DND-41 (cell line): ENCODE measurements at regions not wholly inside any gene's neighbourhood (a gene's known extent, or its start where the extent isn't known, plus 50 kb on each side); places are given as distances from the start of the nearest gene placed in this dataset.

Experiments used
- ATAC-seq: fragments of 200-7000 bp; cut with Tn5 transposase; 3 replicates; pipeline ENCODE4 v1.9.1; 2021; ENCODE audit warnings: low read depth; ENCODE audit not compliant: insufficient read depth
- DNase-seq: peaks from one replicate; pipeline ENCODE4 v3.0.0-alpha.2; 2020
- H2AFZ ChIP-seq: 2 replicates; pipeline ENCODE4 v1.6.0; 2012; ENCODE audit warnings: low read depth, low read length
- H3K27ac ChIP-seq: 2 replicates; pipeline ENCODE4 v1.5.1; 2012; ENCODE audit warnings: low read length, inconsistent platforms
- H3K27me3 ChIP-seq: fragments of 200-600 bp; sonication (generic); 2 replicates; pipeline ENCODE4 v1.6.0; 2012; ENCODE audit warnings: low read length, mild to moderate bottlenecking, inconsistent platforms; ENCODE audit not compliant: insufficient read depth, poor library complexity
- H3K36me3 ChIP-seq: 2 replicates; pipeline ENCODE4 v1.5.1; 2012; ENCODE audit warnings: low read length, inconsistent platforms; ENCODE audit not compliant: insufficient read depth
- H3K4me1 ChIP-seq: 2 replicates; pipeline ENCODE4 v1.5.1; 2012; ENCODE audit warnings: mild to moderate bottlenecking, low read length; ENCODE audit not compliant: insufficient read depth
- H3K4me2 ChIP-seq: 2 replicates; pipeline ENCODE4 v1.6.0; 2012; ENCODE audit warnings: mild to moderate bottlenecking, moderate library complexity, low read length, inconsistent platforms; ENCODE audit not compliant: insufficient read depth
- H3K4me3 ChIP-seq, 2 experiments: fragments of 200-600 bp in 1 of 2; shearing (Covaris generic) in 1 of 2; 2 replicates each; pipeline ENCODE4 v1.5.1; 2012 to 2016; ENCODE audit warnings: inconsistent platforms in 2 of 2, low read length in 2 of 2, mild to moderate bottlenecking in 2 of 2, low read depth in 1 of 2, moderate library complexity in 1 of 2
- H3K79me2 ChIP-seq: 2 replicates; pipeline ENCODE4 v1.6.0; 2012; ENCODE audit warnings: low read length, inconsistent platforms; ENCODE audit not compliant: insufficient read depth
- H3K9ac ChIP-seq: 2 replicates; pipeline ENCODE4 v1.6.0; 2012; ENCODE audit warnings: low read depth, mild to moderate bottlenecking, inconsistent platforms, low read length, moderate library complexity
- H3K9me3 ChIP-seq: 2 replicates; pipeline ENCODE4 v1.5.1; 2012; ENCODE audit warnings: low read length, moderate library complexity, mild to moderate bottlenecking, inconsistent platforms; ENCODE audit not compliant: insufficient read depth, severe bottlenecking
- H4K20me1 ChIP-seq: 2 replicates; pipeline ENCODE4 v1.6.0; 2012; ENCODE audit warnings: low read length; ENCODE audit not compliant: insufficient read depth
- EZH2 ChIP-seq: IDR thresholded peaks from 3 replicates; pipeline ENCODE4 v1.6.1; 2012; ENCODE audit warnings: borderline replicate concordance, low read depth, mild to moderate bottlenecking, moderate library complexity, low read length, inconsistent platforms; ENCODE audit not compliant: severe bottlenecking
- TF ChIP-seq, protein P1 (sequence below): IDR thresholded peaks from 2 replicates; pipeline ENCODE4 v1.5.1; 2012; ENCODE audit warnings: borderline replicate concordance, low read length, moderate library complexity, mild to moderate bottlenecking; ENCODE audit not compliant: poor library complexity, severe bottlenecking; ENCODE audit errors: extremely low read depth

DNA sequence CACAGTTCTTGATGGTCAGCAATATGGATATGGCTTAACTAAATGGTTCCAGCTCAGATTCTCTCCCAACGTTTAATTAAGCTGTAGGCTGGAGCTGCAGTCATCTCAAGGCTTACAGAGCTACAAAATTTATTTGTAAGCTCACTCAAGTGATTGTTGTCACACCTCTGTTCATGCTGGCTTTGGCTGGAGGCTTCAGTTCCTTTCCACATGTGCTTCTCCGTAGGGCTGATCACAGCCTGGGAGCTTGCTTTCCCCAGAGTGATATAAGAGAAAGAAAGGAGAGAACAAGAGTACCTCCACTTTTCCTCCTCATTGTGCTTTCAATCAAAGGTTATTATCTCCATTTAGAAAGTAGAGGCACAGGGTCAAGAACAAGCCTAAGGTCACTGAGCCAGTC lies 182.7 kb upstream of the KCNN2 start:
- Histone ChIP-seq H3K36me3 (no peaks in the 10 kb centered on the region), H2AFZ (no peak overlapping the region), H3K9me3 (peaks cover 3% of the 10 kb centered on the region), H3K27ac (no peak overlapping the region), H3K4me1 (no peaks in the 10 kb centered on the region), H3K9ac (no peak overlapping the region), H4K20me1 (no peaks in the 10 kb centered on the region), H3K4me2 (no peak overlapping the region), H3K4me3 (no peak overlapping the region), H3K27me3 (no peaks in the 10 kb centered on the region), H3K79me2 (no peaks in the 10 kb centered on the region)
- DNase-seq (no peak), ATAC-seq (no peak)
- no peak for TF ChIP-seq EZH2
- TF ChIP-seq, protein P1, sequence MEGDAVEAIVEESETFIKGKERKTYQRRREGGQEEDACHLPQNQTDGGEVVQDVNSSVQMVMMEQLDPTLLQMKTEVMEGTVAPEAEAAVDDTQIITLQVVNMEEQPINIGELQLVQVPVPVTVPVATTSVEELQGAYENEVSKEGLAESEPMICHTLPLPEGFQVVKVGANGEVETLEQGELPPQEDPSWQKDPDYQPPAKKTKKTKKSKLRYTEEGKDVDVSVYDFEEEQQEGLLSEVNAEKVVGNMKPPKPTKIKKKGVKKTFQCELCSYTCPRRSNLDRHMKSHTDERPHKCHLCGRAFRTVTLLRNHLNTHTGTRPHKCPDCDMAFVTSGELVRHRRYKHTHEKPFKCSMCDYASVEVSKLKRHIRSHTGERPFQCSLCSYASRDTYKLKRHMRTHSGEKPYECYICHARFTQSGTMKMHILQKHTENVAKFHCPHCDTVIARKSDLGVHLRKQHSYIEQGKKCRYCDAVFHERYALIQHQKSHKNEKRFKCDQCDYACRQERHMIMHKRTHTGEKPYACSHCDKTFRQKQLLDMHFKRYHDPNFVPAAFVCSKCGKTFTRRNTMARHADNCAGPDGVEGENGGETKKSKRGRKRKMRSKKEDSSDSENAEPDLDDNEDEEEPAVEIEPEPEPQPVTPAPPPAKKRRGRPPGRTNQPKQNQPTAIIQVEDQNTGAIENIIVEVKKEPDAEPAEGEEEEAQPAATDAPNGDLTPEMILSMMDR, result no peak

DNA sequence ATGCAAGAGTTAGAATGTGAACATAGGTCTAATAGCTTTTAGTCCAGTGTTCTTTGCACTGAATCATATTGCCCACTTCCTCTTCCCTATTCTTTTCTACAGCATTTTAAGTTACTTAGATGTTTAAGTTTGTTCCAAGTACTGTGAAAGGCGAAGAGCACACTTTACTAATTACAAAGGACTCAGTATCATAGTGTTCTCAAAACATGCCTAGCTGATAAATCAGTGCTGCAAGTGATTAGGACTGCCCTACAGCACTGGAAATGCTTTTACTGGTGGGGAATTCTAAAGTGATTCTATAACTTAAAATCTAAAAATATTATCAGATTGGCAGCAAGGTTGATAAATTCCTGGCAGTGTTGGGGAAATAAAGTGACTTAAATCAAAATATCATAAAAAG lies 177.9 kb upstream of the KCNN2 start:
- ATAC-seq (no peak), DNase-seq (no peak)
- Histone ChIP-seq H3K27ac (no peak overlapping the region), H3K9me3 (peaks cover 3% of the 10 kb centered on the region), H3K27me3 (no peaks in the 10 kb centered on the region), H3K9ac (no peak overlapping the region), H3K4me3 (no peak overlapping the region), H2AFZ (no peak overlapping the region), H4K20me1 (no peaks in the 10 kb centered on the region), H3K36me3 (no peaks in the 10 kb centered on the region), H3K4me1 (no peaks in the 10 kb centered on the region), H3K4me2 (no peak overlapping the region), H3K79me2 (no peaks in the 10 kb centered on the region)
- TF ChIP-seq EZH2, result no peak
- TF ChIP-seq, protein P1, result no peak

DNA sequence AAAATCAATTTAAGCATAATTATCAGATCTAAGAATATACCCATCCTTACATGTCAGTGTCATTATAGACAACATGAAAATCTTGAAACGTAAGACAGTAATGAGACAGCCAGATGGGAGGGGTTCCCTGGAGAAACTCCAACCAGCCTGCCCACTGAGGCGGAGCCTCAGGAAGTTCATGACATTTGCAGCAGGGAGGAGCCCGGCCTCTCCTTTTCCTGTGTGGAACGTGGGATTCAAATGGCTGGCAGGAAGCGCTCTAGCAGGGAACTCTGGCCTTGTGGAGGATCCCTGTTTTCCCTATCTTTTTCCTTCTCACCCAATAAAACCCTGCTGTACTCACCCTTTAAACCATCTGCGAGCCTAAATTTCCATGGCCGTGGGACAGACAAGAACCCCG lies 176.6 kb upstream of the KCNN2 start:
- no peaks in the 10 kb centered on the region for H4K20me1 ChIP-seq
- DNase-seq (no peak), ATAC-seq (no peak)
- H3K4me3 ChIP-seq, result no peak overlapping the region
- no peaks in the 10 kb centered on the region for H3K27me3 ChIP-seq
- H3K4me1 ChIP-seq, result no peaks in the 10 kb centered on the region
- H2AFZ ChIP-seq, result no peak overlapping the region
- no peak overlapping the region for H3K27ac ChIP-seq
- no peaks in the 10 kb centered on the region for H3K79me2 ChIP-seq
- no peak overlapping the region for H3K4me2 ChIP-seq
- no peaks in the 10 kb centered on the region for H3K36me3 ChIP-seq
- no peak for TF ChIP-seq EZH2
- TF ChIP-seq, protein P1, result no peak
- no peak overlapping the region for H3K9ac ChIP-seq
- H3K9me3 ChIP-seq, result peaks cover 3% of the 10 kb centered on the region

DNA sequence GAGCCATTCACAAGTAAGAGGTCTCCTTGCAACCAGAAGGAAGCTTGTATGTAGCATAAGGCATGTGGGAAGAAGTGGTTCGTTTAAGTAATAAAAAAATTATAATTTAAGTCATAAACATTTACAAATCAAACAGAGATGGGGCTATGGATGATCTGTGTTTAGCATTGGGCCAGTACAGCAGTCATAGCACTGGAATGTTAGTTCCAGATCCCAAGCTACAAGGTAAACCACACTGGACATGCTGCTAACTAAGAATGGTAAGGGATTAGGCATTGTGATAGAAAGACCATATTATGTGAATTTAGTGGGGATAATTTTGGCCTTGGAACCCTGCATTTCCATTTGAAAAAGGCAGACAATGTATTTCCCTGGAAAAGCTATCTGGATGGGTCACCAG lies 170.4 kb upstream of the KCNN2 start:
- Histone ChIP-seq H3K4me1 (no peaks in the 10 kb centered on the region), H2AFZ (no peak overlapping the region), H3K4me2 (no peak overlapping the region), H4K20me1 (no peaks in the 10 kb centered on the region), H3K79me2 (no peaks in the 10 kb centered on the region), H3K27ac (no peak overlapping the region), H3K9me3 (no peaks in the 10 kb centered on the region), H3K27me3 (no peaks in the 10 kb centered on the region), H3K36me3 (no peaks in the 10 kb centered on the region), H3K9ac (no peak overlapping the region), H3K4me3 (no peak overlapping the region)
- ATAC-seq (no peak), DNase-seq (no peak)
- TF ChIP-seq EZH2, result no peak
